NCI-H460 (cell line): ENCODE measurements at regions not wholly inside any gene's neighbourhood (a gene's known extent, or its start where the extent isn't known, plus 50 kb on each side); places are given as distances from the start of the nearest gene placed in this dataset.
"Not testable (repeated sequence)": the region's sequence is repeated elsewhere in the genome, so short reads cannot be mapped to it uniquely, and the experiment has no call there.

Experiments used
- DNase-seq: peaks from one replicate; pipeline ENCODE4 v3.0.0-alpha.2; 2016; ENCODE audit warnings: low read depth; ENCODE audit errors: extremely low read depth

- DNase-seq: no peak
Measured at GRCh38 chr6:6860863-6861262, 246.9 kb upstream of the RREB1 start.

- DNase-seq: no peak
Measured at GRCh38 chr6:6861351-6861894, 246.3 kb upstream of the RREB1 start.

- no peak for DNase-seq
Measured at GRCh38 chr6:6861995-6862394, 245.8 kb upstream of the RREB1 start.

DNA sequence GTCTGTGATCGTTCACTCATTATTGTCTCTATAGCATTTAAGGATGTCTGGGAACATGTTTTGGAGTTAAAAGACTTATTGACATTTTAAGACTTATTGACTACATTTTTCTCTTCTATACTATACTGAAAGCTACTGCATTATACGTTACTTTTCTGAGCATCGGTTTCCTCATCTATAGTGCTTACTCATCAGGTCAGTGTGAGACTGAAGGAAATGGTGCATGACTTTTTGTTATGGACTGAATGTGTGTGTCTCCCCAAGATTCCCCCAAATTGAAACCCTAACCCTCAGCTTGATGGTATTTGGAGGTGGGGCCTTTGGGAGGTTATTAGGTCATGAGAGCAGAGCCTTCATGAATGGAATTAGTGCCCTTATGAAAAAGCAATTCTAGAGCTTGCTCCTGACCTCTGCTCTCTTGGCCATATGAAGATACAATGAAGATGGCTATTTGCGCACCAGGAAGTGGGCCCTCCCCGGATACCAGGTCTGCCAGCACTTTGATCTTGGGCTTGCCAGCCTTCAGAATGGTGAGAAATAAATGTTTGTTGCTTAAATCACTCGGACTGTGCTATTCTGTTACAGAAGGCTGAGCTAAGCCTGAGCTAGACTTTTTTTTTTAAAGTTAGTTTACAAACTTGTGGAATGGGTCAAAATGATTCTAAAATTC is 243.7 kb upstream of the RREB1 start:
- DNase-seq: no peak

GRCh38 chr6:6865611-6866010 is 242.2 kb upstream of the RREB1 start:
- DNase-seq: no peak

DNA sequence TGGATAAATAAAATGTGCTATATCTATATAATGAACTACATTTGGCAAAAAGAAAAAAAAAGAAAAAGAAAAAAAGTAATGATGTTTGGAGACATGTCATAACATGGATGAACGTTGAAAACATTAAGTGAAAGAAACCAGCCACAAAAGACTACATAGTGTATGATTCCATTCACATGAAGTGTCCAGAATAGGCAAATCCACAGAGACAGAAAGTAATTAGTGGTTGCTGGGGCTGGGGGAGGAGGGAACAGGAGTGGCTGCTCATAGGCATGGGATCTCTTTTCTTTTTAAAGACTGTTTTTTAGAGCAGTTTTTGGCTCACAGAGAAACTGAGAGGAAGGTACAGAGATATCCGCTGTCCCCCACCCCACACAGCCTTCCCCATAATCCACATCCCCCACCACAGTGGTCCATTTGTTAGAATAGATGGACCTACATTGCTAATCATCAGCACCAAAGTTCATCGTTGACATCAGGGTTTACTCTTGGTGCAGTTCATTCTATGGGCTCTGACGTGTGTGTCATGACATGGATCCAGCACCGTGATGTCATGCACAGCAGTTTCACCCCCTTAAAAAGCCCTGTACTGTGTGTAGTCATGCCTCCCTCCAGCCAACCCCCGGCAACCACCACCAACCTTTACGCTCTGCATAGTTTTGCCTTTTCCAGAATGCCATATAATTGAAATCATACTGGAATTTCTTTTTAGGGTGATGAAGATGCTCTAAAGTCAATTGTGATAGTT is 240.9 kb upstream of the RREB1 start:
- no peak for DNase-seq

DNA sequence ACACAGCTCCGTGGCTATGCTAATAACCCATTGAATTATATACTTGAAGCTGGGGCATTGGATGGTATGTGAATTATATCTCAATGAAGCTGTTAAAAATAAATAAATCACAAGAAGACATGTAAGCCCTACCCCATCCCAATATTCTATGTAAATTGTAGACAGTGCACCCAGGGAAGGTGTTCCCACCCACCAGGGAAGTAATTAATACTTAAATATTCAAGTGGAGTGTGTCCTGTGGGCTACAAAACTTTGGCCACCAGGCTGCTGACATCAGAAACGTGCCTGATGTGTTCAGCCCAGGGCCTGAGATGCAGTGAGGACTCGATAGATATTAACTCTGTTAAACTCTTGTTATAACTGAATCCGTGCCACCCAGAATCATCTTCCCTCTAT is 240.4 kb upstream of the RREB1 start:
- DNase-seq: no peak

- DNase-seq: no peak
Measured at GRCh38 chr6:6869094-6869493, 238.7 kb upstream of the RREB1 start.

DNA sequence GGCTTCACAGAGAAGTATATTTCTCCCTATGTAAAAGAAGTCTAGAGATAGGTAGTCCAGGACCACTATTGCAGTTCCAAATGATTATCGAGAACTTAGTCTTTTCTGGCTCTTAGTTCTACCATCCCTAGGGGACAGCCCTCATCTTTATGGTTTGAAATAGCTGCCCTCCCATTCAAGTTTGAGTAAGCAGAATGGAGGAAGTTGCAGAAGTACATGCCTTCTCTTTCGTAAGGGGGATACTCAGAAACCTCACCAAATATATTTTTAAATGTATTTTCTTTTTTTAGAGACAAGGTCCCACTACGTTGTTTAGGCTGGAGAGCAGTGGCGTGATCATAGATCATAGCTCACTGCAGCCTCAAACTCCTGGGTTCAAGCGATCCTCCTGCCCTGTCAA is 236.8 kb upstream of the RREB1 start:
- DNase-seq: no peak

DNA sequence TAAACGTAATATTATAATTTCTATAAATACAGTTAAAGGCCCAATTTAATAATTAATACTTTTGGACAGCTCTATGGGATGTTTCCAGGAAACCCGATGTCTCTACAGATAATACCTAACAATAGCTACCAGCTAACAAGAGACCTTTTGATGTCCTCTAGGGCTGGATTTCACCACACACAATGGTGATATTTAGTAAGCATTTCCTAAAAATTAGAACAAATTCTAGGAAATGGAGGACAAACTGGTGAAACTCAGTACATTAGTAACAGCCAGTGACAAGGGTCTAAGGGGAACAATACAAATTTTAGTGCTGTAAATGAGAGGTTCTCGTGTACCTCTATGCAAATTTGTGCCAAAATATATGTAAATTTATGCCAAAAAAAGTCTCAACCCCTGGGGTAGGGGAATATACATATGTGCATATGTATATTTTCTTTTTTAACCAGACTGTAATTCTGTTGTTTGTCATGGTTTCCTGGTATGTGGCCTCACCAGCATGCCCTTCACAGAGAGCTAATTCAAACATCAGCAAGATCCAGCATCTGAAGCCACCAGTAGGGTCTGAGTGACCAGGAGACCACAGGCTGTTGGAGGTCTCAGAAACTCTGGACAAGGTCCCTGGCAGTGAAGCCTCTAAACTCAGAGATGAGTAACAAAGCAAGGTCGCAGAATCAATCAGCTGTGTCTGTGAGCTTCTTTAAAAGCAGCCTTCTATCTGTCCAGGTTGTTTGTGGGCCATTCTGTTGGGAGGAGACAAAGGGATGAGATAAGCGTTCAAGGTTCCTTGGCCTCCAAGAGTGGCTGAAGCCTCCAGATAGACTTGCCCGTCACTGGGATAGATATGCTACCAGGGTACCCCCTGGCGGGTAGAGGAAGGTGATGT is 235.1 kb upstream of the RREB1 start:
- no peak for DNase-seq

DNA sequence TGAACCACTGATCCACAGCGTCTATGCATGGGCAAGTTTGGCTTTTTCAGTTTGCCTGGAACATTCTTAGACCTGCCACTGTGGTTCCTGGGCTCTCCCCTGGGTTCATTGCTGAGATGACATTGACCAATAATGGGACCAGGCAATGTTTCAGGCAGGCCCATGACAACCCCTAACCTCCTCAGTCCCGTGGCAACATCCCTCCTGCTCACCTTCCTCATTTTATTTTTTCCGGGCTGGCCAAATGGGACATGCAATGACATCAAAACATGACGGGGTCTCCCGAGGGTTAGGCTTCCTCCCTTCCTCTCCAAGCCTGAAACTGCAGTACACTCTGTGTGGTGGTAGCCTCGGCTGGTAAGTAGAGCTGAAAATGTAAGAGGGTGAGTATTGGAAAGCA is 234.0 kb upstream of the RREB1 start:
- DNase-seq: no peak

DNA sequence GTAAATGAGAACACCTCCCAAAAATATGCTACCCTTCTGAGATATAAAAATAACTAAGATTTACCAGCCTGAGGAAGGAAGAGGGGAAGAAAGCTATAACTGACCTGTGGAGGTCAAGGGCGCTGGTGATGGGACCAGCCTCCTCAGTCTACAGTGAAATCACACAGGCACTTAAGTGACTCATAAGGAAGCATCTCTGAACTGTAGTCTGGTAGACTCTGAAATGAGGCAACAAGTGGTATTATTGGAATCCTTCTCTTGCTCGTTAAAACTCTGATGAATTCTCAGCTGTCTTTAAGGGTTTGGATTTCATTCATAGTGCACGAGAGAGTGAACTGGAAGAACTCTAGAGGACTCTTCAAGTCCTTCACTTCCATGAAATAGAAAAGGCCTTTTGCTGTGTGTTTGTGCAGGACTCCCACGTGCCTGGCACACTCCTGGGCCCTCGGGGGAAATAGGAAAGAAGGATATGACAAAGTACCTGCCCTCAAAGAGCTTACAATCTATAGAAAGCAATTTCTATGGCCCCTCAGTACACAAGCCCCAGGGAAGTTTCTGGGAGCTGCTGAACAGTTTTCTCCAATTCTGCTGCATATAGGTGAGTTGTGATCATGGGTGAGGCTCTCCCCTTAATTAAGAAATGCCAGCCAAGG is 231.8 kb upstream of the RREB1 start:
- no peak for DNase-seq

GRCh38 chr6:6877792-6878191 is 230.0 kb upstream of the RREB1 start:
- DNase-seq: not testable (repeated sequence)

- DNase-seq: no peak
Measured at GRCh38 chr6:6878887-6879585, 228.7 kb upstream of the RREB1 start.

GRCh38 chr6:6879586-6879974 is 228.2 kb upstream of the RREB1 start:
- DNase-seq: not testable (repeated sequence)

DNA sequence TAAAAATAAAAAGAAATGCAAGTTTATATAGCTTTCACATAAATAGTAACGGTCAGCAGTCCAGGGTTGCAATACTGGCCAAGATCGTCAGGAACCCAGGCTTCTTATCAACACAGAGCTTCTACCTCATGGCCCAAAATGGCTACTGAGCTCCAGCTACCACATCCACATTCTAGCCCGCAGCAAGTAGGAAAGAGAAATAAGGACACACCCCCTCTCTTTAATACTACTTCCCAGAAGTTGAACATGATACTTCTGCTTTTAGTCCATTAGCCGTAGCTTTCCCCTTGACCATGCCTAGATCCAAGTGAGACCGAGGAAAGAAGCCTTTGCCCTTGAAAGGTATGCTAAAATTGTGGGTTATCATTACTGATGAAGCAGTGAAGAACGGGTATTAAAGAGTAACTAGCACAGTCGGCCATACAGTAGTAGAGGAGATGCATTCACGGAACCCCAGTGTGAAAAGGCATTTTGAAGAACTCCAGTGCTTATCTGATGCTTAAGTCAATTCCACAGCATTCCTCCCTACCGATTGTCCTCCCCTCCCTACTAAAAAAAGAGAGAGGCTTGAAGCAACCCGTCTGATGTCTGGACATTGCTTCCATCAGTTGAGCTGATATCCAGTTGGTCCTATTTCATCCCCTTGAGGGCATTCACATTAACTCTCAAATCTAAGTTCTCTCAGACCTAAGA is 226.9 kb upstream of the RREB1 start:
- no peak for DNase-seq

GRCh38 chr6:6881438-6882225 is 226.1 kb upstream of the RREB1 start:
- no peak for DNase-seq

DNA sequence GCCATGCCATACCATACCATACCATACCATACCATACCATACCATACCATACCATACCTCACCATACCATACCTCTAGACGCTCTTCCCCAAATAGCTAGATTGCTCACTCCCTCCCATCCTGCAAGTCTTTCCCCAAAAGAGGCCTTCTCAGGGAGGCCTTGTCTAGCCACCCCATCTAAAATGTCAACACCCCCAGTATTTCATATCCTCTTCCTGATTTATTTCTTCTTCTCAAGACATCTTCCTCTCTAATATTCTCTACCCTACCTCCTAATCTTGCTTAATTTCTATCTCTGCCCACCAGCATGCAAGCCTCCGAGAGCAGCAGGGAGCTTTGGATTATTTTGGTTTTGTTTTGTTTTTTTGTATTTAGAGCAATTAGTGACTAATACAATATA is 225.2 kb upstream of the RREB1 start:
- no peak for DNase-seq

DNA sequence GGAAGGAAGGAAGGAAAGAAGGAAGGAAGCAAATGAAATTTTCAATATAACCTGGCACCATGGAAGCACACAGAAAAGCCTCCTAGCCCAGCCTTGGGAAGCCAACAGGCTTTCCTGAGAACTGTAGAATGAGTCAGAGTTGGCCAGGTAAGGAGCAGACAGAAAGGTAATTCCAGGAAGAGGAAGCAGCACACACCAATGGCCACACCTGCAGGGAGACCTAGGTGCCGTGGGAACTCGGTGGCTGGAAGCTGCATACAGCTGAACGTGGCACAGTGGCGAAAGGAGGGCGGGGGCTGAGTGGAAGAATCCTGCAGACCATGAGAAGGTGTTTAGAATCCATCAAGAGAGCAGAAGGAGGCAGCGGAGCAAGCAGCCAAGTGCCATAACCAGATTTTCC is 224.8 kb upstream of the RREB1 start:
- DNase-seq: no peak
